ENCODE measurements at regions not wholly inside any gene's neighbourhood (a gene's known extent, or its start where the extent isn't known, plus 50 kb on each side); places are given as distances from the start of the nearest gene placed in this dataset.

- no peak for DNase-seq (ENCODE audit: low read depth in 3 of 3)
Observed at GRCh38 chr2:104701411-104701911, 152.5 kb upstream of the POU3F3 start.

- DNase-seq (ENCODE audit: low read depth in 3 of 3): no peak
Observed at GRCh38 chr2:104702031-104702850, 151.7 kb upstream of the POU3F3 start.

- no peak for DNase-seq (ENCODE audit: low read depth in 3 of 3)
Observed at GRCh38 chr2:104703669-104704068, 150.2 kb upstream of the POU3F3 start.

DNA sequence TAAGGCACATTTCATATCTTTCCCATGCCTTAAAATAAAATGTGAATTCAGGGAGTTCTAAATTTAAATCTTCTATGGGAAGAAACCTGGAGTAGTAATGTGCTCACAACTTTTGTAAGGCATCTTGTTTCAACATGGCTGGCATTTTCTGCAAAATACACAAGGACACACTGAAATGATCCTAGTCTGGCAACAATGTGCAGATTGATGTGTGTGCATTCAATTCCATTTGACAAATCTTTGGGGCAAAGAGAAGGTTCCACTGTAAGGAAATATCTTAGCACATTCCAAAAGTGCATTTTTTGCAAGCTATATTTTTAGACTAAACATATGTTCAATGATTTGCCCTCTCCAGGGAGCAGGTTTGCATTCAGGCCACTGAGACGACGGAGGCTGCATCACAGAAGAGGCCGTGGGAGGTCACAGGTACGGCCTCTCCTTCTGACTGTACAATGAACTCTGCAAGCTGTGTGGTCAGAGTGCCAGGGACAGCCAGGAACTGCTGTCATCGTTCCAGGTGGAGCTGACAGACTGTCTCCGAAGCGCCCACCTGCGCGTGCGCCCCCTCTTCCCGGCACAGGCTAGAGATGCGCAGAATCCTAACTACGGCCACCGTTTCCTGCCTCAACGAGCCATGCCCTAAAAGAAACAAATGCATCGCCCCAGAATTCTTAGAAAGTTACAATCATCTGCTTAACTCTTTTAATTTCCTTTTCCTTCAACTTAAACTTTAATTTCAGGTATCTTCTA lies 149.2 kb upstream of the POU3F3 start:
- DNase-seq (ENCODE audit: low read depth in 3 of 3): no peak

DNA sequence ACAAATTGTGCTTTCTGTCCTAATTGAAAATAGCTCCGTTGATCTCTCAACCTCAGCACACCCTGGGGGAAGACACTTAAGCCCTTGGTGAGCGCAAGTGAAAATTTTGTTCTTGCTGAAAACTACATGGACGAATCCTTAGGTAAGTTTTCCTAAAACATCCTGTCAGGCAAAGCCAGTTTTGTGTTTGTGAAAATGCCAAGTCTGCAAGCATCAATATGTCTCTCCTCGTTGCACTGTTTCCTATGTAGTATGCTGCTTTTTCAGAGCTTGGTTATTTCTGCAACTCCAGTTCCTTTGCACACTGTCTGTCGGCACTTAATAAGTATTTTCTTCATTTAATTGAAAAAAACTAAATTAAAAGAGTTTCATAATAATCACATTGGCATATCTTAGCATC lies 146.9 kb upstream of the POU3F3 start:
- no peak for DNase-seq (ENCODE audit: low read depth in 3 of 3)

DNA sequence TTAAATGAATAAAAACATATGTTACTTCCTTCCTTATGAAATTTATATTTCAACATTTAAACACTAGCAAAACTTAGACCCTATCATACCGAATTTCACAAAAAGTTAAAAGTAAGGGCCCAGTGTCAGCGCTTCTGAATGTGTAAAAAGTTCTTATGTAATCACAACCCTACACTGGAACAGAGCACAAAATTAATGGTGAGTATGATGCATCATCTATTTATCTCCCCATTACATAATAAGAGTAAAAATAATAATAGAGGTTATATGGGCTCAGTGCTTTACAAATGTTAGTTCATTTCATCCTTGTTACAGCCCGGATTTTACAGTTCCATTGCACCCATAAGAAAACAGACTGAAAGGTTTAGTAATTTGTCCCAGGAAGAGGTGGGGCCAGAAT lies 144.9 kb upstream of the POU3F3 start:
- DNase-seq (ENCODE audit: low read depth in 3 of 3): no peak

DNA sequence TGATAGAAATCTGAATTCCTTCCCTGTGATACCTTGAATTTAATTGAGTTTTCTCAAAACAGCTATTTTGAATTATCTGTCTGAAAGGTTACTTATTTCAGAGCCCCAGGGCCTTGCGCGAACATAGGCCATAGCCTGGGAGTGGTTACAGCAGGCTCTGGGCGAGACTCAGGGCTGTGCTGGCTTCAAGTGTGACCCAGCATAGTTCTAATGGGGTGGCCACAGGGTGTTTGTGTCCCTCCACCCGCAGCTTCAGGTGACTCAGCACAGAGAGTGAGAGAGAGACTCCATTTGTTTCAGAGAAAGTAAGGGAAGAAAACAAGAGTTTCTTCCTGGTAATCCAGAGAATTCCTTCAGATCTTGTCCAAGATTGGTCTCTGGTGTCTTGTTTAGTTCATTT lies 137.9 kb upstream of the POU3F3 start:
- DNase-seq (ENCODE audit: low read depth in 3 of 3): no peak

DNA sequence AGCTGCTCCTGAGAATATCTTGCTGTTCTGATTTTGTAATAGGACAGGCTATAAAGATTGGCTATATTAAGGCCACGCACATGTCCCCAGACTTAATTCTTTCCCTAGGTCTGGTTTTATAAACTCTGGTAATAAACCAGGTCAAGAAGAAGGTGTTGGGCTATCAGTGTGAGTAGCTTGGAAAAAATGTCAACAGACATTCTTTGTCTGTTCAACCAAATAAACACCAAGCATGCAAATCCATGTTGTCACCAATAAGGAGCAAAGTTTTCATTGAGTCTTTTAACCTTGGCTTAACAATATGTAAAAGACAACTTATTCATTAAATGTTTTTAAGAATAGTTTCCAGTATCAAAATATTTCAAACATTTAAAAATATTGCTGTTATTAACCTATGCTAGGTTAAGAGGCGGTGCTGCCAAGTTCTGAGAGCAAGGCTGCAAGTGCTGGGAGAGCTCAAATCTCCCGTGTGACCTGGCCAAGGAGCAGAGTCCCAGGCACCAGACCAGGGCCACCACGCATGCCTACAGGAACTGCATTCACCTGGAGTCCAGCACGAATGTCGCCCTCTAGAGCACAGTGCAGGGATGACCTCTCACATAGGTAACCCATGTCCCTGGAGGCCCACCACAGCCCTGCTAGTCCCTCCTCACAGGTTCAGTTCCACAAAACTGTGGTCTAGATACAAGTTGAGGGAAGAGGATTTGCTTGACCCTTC lies 120.5 kb upstream of the POU3F3 start:
- no peak for DNase-seq (ENCODE audit: low read depth in 3 of 3)

GRCh38 chr2:104734937-104735586 lies 118.9 kb upstream of the POU3F3 start:
- DNase-seq (ENCODE audit: low read depth in 3 of 3): peak in 1 of 3 donors; percentile 3

DNA sequence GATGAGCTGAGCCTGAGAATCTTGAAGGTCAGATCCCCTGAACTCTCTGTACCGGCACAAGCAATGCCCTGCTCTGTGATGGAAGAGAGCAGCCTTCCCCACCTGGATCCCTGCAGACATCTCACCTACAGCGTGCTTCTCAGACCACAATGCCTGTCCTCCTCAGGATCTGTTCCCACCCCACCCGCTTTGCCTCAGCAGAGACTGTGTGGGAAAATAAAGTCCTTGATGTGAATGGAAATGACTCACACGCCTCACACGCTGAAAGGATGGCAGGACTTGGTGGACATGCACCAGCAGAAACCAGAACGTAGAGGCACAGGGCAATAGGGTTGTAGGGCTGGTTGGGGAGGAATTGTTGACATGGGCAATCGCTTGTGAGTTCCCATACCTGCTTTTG lies 117.9 kb upstream of the POU3F3 start:
- DNase-seq (ENCODE audit: low read depth in 3 of 3): no peak

DNA sequence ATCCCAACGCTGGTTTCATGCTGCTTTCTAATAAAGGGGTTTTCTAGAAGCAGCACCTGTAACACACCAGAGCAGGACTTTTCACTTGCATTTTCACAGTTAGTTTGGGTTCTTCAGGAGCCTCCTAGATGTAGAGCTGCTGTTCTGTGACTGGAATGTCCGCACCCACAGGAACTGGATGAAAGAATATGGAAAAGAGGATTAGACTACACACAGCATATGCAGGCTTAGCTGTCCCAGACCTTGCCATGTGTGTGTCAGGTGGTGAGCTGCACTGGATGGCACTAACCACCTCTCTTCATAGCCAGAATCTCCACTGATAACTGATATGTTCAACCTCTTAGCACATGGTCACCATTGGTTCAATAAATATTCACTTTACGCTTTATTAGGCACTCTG lies 112.1 kb upstream of the POU3F3 start:
- no peak for DNase-seq (ENCODE audit: low read depth in 3 of 3)

DNA sequence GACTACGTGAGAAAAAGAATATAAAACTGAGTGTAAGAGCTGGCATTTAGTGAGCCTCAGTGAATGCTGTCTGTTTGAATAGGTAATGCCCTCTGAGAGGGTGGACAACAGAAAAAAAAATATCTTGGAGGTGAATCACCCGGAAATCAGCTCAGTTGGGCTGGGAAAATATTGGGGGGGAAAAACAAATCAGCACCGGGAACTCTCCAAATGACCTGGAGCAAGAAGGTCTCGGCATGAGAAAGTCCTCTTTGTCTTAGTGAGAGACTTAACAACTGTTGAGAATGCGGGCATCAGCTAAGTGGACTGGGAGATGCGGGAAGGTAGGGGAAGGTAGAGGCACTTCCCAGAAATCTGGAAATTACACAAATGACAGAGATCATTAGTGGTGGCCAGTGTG lies 109.4 kb upstream of the POU3F3 start:
- DNase-seq (ENCODE audit: low read depth in 3 of 3): no peak

DNA sequence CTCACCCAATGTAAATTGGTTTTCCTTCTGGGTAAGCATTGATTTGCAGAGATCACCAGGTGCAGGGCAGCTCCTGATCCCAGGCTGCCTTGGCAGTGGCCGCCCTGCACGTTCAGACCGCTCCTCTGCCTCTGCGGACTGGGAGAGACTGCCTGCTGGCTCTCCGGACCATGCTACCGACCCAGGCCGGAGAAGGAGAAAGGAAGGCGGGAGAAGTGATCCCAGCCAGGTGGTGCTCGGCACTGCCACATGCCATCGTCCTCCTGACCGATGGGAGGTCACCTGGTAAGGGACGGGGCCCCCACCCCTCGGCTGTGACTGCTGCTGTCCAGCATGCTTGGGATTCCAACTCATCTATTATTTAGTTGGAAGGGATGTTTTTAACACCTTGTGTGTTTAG lies 108.1 kb upstream of the POU3F3 start:
- DNase-seq (ENCODE audit: low read depth in 3 of 3): no peak

DNA sequence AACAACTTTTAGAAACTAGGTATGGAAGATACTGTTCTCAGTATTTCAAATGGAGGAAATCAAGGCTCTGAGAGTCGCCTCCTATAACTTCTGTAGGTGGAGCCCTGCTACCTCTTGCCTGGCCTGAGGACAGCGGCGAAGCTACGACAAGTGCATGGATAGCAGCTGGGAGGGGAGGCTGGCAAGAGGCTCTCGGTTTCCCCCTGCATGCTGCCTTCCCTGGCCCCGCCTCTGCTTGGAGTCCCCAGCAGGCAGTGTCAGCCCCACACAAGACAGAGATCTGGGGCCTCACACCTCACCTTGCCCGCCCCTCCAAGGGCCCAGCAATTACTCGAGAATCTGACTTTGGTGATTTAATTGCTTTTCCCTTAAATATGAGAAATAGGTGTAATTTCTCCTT lies 107.6 kb upstream of the POU3F3 start:
- no peak for DNase-seq (ENCODE audit: low read depth in 3 of 3)

- no peak for DNase-seq (ENCODE audit: low read depth in 3 of 3)
Observed at GRCh38 chr2:104746858-104747257, 107.1 kb upstream of the POU3F3 start.

GRCh38 chr2:104749856-104750460 lies 104.0 kb upstream of the POU3F3 start:
- DNase-seq (ENCODE audit: low read depth in 3 of 3): no peak

GRCh38 chr2:104752504-104752903 lies 101.4 kb upstream of the POU3F3 start:
- no peak for DNase-seq (ENCODE audit: low read depth in 3 of 3)

- DNase-seq (ENCODE audit: low read depth in 3 of 3): no peak
Observed at GRCh38 chr2:104755026-104755878, 98.7 kb upstream of the POU3F3 start.

GRCh38 chr2:104756118-104756517 lies 97.8 kb upstream of the POU3F3 start:
- no peak for DNase-seq (ENCODE audit: low read depth in 3 of 3)

DNA sequence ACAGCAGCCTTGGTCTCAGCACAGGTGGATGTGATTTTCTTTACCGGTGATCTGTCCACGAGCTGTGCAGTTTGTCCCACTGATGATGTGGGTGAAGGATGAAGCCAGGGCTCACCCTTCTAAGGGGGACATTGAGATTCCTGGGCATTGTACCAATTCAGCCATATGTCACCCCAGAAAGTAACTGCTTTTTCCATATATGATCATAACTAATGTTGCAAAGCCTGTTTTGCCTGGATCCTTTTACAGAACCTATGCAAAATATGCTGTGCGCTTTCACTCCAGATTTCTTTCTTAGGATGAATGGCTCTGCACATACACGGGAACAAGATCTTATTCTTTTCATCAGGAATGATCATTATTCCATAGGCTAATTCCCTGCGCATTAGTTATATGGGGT lies 96.9 kb upstream of the POU3F3 start:
- DNase-seq (ENCODE audit: low read depth in 3 of 3): no peak

DNA sequence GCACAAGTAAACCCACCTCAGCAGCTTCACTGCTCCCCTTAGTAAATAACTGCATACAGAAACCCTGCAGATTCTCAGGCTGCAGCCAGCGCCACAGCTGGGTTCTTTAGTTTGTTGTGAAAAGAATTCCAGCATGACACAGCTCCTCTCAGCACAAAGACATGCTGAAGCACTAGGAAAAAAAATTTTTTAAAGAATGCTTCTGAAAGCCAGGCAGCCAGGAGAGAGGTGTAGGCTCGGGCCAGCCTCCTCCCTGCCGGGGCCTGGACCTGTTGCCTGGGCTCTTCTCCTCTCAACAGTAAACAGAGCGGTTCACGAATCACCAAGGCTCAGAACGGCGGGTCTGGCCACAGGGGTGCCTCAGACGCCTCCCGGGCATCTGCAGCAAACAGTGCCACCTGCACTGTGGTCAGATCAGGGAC lies 95.7 kb upstream of the POU3F3 start:
- no peak for DNase-seq (ENCODE audit: low read depth in 3 of 3)
